H1 (cell line): ENCODE measurements at regions not wholly inside any gene's neighbourhood (a gene's known extent, or its start where the extent isn't known, plus 50 kb on each side); places are given as distances from the start of the nearest gene placed in this dataset.
A peak's percentile ranks its signal among the peaks of the same experiment; 100 is the strongest.

Source experiments
- CHD1 ChIP-seq: IDR thresholded peaks from 2 replicates; pipeline ENCODE4 v1.6.1; 2012; ENCODE audit warnings: low read depth, low read length, improper control_type of control experiment
- EGR1 ChIP-seq: IDR thresholded peaks from 2 replicates; pipeline ENCODE4 v1.6.1; 2011; ENCODE audit warnings: low read depth, low read length, borderline replicate concordance
- KDM4A ChIP-seq: IDR thresholded peaks from one replicate; pipeline ENCODE4 v1.7.1; 2012; ENCODE audit warnings: low read depth, mild to moderate bottlenecking, moderate library complexity, low read length, inconsistent platforms; ENCODE audit not compliant: severe bottlenecking
- RXRA ChIP-seq: IDR thresholded peaks from 2 replicates; pipeline ENCODE4 v1.6.1; 2011; ENCODE audit warnings: low read depth, mild to moderate bottlenecking, low read length, moderate library complexity; ENCODE audit not compliant: insufficient read depth

DNA sequence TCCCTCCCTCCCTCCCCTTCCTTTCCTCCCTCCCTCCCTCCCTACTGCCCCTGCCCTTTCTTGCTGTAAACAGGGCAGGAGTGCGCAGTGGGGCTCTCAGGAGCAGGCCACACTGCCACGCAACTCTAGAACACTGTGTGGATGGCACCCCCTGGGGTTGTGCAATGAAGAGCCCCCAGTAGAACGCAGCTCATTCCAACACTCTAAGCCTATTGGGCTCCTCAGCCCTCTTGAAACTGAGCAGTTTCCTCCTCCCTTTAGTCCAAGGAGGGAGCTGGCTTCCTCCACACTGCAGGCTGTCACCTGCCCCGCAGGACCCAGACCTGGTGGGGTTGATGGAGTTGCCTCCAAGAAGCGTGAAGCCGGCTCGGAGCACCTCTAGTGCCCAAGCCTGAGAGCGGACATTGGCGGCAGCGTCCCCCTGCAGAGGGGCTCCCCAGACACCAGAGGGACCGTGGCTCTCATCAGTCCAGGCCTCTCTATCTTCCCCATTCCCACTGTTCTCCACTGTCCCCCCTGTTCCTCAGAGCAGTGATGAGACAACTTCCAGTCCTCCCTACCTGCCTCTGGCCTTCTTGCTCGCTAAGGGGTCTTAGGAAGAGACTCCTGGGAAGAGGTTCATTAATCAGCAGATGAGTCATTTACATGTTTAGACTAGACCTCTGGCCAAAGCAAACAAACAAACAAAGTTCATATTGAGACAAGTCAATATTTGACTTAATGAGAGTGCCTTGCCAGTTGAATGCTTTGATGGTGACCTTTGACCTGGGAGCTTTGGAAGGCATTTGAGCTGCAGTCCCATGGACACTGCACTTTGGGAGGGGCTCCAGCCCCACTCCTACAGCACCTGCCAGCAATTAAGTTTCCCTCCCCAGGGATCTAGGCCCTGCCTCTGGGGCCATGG, 64.0 kb downstream of the RPUSD4 start (continued):
- TF ChIP-seq EGR1 = 0 out of 2 replicates have a peak, but pooled peaks have one; percentile 22
- TF ChIP-seq KDM4A = no peak
- TF ChIP-seq CHD1 = no peak
- TF ChIP-seq RXRA = no peak
- TF ChIP-seq, all 59 proteins: peak for 3
